ENCODE measurements at regions not wholly inside any gene's neighbourhood (a gene's known extent, or its start where the extent isn't known, plus 50 kb on each side); places are given as distances from the start of the nearest gene placed in this dataset.

- no peak overlapping the region for H3K27ac ChIP-seq
- 74 to 82% (median 79%) methylated on average over 2 of the region's 2 CpGs for WGBS, 4 donors
- intact Hi-C loops (cut with DNase I): no loop called here
- DNase-seq: no peak
- no peaks in the 10 kb centered on the region for H3K36me3 ChIP-seq
- H3K9me3 ChIP-seq: no peaks in the 10 kb centered on the region
- H3K27me3 ChIP-seq: peaks cover 0 to 6% (median 0%) of the 10 kb centered on the region in 9 donors
- no peak overlapping the region for H3K4me3 ChIP-seq
- H3K4me1 ChIP-seq: peaks cover 0 to 7% (median 0%) of the 10 kb centered on the region in 12 donors
- TF ChIP-seq, protein P1, sequence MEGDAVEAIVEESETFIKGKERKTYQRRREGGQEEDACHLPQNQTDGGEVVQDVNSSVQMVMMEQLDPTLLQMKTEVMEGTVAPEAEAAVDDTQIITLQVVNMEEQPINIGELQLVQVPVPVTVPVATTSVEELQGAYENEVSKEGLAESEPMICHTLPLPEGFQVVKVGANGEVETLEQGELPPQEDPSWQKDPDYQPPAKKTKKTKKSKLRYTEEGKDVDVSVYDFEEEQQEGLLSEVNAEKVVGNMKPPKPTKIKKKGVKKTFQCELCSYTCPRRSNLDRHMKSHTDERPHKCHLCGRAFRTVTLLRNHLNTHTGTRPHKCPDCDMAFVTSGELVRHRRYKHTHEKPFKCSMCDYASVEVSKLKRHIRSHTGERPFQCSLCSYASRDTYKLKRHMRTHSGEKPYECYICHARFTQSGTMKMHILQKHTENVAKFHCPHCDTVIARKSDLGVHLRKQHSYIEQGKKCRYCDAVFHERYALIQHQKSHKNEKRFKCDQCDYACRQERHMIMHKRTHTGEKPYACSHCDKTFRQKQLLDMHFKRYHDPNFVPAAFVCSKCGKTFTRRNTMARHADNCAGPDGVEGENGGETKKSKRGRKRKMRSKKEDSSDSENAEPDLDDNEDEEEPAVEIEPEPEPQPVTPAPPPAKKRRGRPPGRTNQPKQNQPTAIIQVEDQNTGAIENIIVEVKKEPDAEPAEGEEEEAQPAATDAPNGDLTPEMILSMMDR (IDR thresholded peaks at IDR 0.05): no peak
- TF ChIP-seq POLR2A (IDR thresholded peaks at IDR 0.05): no peak
- ATAC-seq: no peak
Observed at GRCh38 chr16:80463326-80463725, 77.5 kb upstream of the DYNLRB2 start.

DNA sequence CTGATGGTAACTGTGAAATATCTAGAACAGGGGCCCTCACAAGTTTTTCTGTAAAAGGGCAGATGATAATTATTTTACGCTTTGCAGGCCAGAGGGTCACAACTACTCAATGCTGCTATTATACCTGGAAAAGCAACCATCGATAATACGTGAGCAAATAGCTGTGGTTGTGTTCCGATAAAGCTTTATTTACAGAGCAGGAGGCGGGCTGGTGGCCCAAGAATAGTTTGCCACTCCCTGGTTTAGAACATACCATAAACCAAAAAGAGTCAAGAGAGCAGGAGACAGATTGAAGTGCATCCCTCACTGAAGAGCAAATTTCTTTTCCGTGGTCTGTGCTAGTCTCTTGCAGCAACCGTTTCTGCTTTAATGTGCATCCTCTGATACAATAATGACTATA, 77.9 kb upstream of the DYNLRB2 start:
- Histone ChIP-seq H3K4me3 (no peak overlapping the region), H3K9me3 (no peaks in the 10 kb centered on the region), H3K27ac (no peak overlapping the region), H3K27me3 (peaks cover 0 to 6% (median 0%) of the 10 kb centered on the region in 9 donors), H3K36me3 (no peaks in the 10 kb centered on the region), H3K4me1 (peaks cover 0 to 7% (median 0%) of the 10 kb centered on the region in 12 donors)
- TF ChIP-seq POLR2A (IDR thresholded peaks at IDR 0.05): no peak
- TF ChIP-seq, protein P1 (IDR thresholded peaks at IDR 0.05): no peak
- DNase-seq: no peak
- intact Hi-C loops (cut with DNase I): no loop called here
- WGBS, 4 donors: 79 to 88% (median 83%) methylated on average over 7 of the region's 7 CpGs
- no peak for ATAC-seq

GRCh38 chr16:80460988-80461387, 79.8 kb upstream of the DYNLRB2 start:
- Histone ChIP-seq H3K27ac (no peak overlapping the region), H3K9me3 (no peaks in the 10 kb centered on the region), H3K36me3 (no peaks in the 10 kb centered on the region), H3K27me3 (no peaks in the 10 kb centered on the region), H3K4me1 (peaks cover 0 to 6% (median 0%) of the 10 kb centered on the region in 12 donors), H3K4me3 (no peak overlapping the region)
- DNase-seq (no peak), ATAC-seq (no peak)
- 67 to 85% (median 83%) methylated on average over 1 of the region's 1 CpG for WGBS, 4 donors
- intact Hi-C loops (cut with DNase I): no loop called here
- TF ChIP-seq, protein P1 (IDR thresholded peaks at IDR 0.05): no peak
- TF ChIP-seq POLR2A (IDR thresholded peaks at IDR 0.05): no peak

DNA sequence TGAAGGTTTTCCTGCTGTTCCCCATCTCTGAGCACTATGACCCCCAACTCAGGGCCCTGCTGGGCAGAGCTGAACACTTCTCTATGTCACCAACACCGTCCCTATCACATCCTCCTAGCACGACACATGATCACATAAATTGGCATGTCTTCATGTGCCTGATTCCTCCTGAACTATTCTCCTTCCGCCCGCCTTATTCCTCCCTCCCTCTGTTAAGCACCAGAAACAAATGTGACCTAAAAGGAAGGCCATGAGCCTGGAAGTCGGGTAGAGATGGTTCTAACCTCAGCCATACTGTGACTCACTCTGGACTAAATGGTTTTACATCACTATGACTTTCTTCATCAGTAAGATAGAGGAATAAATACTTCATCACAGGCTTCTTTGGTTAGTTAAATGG, 80.8 kb upstream of the DYNLRB2 start:
- ATAC-seq: peak; percentile 19 to 84 (median 54)
- peaks cover 0 to 5% (median 0%) of the 10 kb centered on the region in 9 donors for H3K27me3 ChIP-seq
- H3K9me3 ChIP-seq: no peaks in the 10 kb centered on the region
- peak overlapping the region in 7 of 12 donors; percentile 7 to 73 (median 44) for H3K27ac ChIP-seq
- WGBS, 4 donors: 49 to 59% (median 56%) methylated on average over 4 to 5 of the region's 5 CpGs
- intact Hi-C loops (cut with DNase I): no loop called here
- no peak overlapping the region for H3K4me3 ChIP-seq
- DNase-seq: no peak
- TF ChIP-seq, protein P1 (IDR thresholded peaks at IDR 0.05): no peak
- TF ChIP-seq POLR2A (IDR thresholded peaks at IDR 0.05): no peak
- no peaks in the 10 kb centered on the region for H3K36me3 ChIP-seq
- peaks cover 0 to 6% (median 0%) of the 10 kb centered on the region in 12 donors for H3K4me1 ChIP-seq
